GM18873 (cell line): ENCODE measurements at regions not wholly inside any gene's neighbourhood (a gene's known extent, or its start where the extent isn't known, plus 50 kb on each side); places are given as distances from the start of the nearest gene placed in this dataset.
"Not testable (repeated sequence)": the region's sequence is repeated elsewhere in the genome, so short reads cannot be mapped to it uniquely, and the experiment has no call there.

ENCODE experiments used
- ATAC-seq: cut with Tn5 transposase; IDR thresholded peaks from one replicate; pipeline ENCODE4 v1.9.1; 2021; ENCODE audit warnings: mild to moderate bottlenecking, moderate library complexity, moderate number of reproducible peaks; ENCODE audit not compliant: unreplicated experiment, low FRiP score

DNA sequence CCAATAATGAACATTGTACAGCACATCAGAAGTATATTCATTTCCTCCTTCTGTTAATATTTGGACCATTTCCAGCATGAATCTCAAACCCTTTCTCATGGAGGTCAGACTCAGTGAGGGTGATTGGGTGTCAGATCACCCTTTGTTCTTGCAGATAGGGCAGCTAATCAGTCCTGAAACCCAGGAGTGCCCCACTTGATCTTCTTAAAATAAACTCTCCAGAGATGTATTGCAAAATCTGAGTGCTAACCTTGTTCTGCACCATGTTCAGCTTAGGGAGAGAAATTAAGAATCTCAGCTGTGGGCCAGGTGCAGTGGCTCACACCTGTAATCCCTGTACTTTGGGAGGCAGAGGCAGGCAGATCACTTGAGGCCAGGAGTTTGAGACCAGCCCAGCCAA is 869.4 kb downstream of the TYW1 start:
- no peak for ATAC-seq

GRCh38 chr7:67866812-67867211 is 870.2 kb downstream of the TYW1 start:
- no peak for ATAC-seq

DNA sequence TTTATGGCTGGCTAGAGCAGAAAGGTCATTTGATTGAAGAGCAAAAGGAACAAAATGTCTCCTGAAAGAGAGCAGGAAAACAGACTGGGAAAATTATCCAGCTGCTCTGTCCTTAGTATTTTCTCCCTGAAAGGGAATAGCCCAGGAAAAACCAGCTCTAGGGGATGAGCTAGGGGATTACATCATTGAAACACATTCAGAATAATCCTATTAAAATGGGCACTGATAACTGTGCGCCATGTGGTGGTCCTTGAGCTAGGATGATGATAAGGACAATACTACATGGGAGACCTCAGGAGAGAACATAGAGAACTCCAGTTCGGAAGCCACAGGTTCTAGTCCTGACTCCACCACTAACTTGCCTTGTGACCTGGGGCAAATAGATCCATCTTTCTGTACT is 873.8 kb downstream of the TYW1 start:
- ATAC-seq, result no peak

DNA sequence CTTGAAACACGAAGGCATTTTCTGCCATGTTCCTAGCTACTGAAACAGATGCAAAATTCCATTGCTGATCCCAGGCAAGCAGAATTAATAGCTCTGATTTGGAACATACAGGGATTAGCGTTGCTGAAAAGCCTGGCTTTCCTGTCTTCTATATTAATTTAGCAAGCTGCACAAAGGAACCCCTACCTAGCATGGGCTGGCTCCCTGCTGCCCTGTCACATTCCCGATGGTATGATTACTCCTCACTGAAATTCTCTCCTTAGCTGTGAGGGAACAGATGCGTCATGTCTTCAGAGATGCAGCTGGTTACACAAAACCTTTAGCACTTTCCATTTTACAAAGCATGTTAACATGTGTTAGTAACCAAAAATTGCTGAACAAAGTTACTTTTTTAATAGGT is 878.9 kb downstream of the TYW1 start:
- ATAC-seq, result no peak

GRCh38 chr7:67878808-67879207 is 882.2 kb downstream of the TYW1 start:
- no peak for ATAC-seq

- no peak for ATAC-seq
Observed at GRCh38 chr7:67882843-67883242, 886.2 kb downstream of the TYW1 start.

DNA sequence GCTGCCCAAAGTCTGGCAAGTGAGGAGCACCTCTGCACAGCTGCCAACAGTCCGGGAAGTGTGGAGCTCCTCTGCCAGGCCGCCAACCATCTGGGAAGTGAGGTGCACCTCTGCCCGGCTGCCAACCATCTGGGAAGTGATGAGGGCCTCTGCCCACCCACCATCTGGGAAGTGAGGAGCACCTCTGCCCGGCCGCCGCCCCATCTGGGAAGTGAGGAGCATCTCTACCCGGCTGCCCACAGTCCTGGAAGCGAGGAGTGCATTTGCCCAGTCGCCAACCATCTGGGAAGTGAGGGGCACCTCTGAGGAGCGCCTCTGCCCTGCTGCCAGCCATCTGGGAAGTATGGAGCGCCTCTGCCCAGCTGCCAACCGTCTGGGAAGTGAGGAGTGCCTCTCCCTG is 893.7 kb downstream of the TYW1 start:
- ATAC-seq, result no peak

DNA sequence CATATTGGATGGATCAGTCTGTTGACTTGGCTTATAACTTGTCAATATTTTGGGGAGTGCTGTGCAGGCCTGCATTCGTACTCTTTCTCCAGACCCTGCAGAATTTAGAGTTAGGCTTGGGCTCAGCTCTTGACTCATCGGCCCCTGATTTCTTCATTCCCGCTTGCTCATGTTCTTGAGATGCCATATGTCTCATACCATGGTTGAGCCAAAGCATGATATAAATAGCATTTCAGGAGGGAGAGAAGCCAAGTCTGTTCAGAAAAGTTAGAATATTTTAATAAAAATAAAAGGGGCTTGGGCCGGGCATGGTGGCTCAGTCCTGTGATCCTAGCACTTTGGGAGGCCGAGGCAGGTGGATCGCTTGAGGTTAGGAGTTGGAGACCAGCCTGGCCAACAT is 898.1 kb downstream of the TYW1 start:
- ATAC-seq, result no peak

- no peak for ATAC-seq
Observed at GRCh38 chr7:67896721-67897120, 900.1 kb downstream of the TYW1 start.

- ATAC-seq, result no peak
Observed at GRCh38 chr7:67900456-67900855, 903.8 kb downstream of the TYW1 start.

GRCh38 chr7:67901808-67902480 is 905.3 kb downstream of the TYW1 start:
- no peak for ATAC-seq

DNA sequence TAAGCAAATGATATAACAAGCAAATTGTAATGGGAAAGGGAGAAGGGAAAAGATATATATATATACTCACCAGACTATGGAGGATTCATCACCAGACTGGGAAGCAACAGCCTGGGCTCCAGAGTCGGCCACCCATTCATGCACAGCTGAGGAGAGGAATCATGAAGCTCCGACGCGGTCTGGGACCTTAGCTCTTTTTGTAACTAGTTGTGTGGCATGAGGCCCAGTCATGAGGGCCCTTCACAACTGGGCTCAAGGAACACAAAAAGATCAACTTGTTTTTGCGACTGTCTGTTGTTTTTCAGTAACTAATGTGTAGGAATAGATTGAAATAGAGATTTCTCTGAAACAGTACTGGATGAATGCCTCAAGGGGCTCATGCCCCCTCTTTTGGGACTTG is 911.2 kb downstream of the TYW1 start:
- ATAC-seq, result no peak

GRCh38 chr7:67912437-67912836 is 915.8 kb downstream of the TYW1 start:
- no peak for ATAC-seq

DNA sequence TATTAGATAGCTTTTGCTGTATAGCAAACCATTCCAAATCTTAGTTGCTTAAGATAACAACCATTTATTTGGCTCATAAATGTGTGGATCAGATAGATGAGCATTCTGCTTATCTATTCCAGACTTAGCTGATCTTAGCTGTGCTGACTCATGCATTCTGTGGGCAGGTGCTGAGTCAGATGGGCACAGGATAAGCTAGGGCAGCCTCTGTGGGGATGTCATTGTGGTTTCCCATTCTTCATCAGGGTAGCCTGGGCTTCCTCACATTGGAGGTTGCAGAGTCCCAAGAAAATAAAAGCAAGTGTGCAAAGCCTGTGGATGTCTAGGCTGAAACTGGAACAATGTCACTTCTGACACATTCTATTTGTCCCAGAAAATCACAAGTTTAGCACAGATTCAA is 917.0 kb downstream of the TYW1 start:
- no peak for ATAC-seq

GRCh38 chr7:67916111-67916510 is 919.5 kb downstream of the TYW1 start:
- ATAC-seq, result not testable (repeated sequence)

DNA sequence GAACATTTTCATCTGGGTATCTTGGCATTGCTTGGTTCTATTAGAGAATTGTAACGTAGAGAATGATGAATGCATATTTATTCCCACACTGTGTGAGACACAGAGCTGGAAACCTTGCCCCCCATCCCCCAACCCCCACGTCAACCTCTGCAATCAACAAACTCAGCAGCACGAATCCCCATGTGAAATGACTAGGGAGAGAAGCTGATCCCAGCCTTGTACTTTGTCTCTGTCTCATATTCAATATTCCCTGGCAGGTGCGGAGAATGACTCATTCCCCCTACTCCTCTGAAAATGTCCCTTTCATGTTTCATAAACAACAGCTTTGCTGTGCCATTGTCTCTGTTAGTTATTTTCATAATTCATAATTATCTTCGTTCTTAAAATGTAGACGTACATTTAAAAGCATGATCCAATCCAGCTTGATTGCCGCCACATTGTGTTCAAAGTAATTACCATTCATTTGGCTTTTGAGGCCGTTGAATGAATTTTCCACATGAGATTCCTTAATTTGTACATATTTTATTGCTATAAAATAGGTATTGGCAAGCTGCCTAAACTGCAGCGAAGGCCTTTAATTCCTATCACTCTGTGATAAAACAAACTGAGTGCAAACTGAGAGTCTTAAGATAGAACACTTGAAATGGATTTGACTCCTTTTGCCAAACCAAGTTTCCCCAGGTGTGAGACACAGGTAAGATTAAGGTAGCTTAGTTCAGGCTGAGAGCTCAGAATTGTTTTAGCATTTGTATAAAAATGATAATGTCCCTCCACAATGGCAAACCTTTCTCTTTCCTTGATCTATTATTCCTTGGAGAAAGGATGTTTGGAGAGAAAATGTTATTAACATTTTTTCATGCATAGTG is 920.2 kb downstream of the TYW1 start:
- ATAC-seq, result no peak

DNA sequence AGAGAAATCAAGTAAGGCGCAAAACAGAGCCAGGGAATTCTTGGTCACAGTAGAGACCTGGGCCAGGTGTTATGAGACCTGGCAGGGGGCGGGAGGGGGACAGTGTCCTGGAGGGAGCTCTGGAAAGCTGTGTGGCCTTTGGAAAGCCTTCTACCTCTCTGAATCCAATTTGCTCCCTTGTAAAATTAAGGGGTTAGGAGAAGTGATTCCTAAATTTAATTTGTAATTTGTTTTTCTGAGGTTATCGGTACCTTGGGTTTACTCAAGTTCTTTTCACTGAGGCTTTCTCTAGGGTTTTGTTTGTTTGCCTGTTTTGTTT is 920.8 kb downstream of the TYW1 start:
- ATAC-seq, result no peak

DNA sequence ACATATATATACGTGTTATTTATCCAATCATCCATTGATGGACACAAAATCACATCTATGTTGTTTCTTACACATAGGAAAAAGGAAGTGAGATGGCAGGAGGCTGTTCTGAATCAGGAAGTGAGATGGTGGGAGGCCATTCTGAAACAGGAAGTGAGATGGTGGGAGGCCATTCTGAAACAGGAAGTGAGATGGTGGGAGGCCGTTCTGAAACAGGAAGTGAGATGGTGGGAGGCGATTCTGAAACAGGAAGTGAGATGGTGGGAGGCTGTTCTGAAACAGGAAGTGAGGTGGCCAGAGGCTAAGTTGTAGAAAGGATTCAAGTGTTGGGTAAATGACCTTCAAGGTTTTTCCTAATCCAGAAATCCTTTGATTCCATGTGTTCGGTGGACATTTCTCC is 921.5 kb downstream of the TYW1 start:
- no peak for ATAC-seq

DNA sequence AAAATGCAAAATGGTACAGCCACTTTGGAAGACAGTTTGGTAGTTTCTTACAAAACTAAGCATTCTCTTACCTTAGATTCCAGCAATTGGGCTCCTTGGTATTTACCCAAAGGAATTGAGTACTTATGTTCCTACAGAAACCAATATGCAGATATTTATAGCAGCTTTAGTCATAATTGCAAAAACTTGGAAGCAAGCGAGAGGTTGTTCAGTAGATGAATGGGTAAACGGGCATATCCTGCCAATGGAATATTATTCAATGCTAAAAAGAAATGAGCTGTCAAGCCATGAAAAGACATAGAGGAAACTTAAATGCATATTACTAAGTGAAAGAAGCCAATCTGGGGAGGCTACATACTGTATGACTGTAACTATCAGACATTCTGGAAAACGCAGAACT is 926.7 kb downstream of the TYW1 start:
- no peak for ATAC-seq

DNA sequence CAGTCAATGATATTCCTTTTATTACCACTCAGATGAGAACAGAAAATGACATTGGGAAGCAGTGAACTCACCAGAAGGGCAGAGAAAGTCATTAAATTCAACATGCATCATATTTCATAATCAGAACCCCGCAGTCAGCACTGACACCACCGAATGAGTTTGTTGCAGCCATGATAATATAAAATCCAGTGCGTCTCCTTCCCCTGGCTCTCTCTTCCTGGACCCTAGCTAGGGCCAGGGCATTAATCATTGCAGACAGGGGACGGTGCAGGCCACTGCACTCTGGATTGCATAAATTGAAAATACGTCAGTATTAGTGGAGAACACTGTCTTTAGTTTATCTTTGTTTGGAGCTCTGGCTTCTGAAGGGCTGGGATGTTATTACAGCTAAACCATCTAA is 931.5 kb downstream of the TYW1 start:
- no peak for ATAC-seq

DNA sequence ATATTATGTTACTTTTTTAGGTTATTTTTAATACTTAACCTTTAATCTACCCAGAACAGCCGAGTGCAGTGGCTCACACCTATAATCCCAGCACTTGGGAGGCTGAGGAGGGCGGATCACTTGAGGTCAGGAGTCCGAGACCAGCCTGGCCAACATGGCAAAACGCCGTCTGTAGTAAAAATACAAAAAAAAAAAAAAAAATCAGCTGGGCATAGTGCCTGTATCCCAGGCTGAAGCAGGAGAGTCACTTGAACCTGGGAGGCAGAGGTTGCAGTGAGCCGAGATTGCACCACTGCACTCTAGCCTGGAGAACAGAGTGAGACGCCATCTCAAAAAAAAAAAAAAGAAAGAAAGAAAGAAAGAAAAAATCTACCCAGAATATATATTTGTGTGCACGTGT is 939.8 kb downstream of the TYW1 start:
- not testable (repeated sequence) for ATAC-seq

GRCh38 chr7:67940400-67940799 is 943.8 kb downstream of the TYW1 start:
- no peak for ATAC-seq
